Right lobe of liver (tissue), 6 donors: ENCODE measurements at regions not wholly inside any gene's neighbourhood (a gene's known extent, or its start where the extent isn't known, plus 50 kb on each side); places are given as distances from the start of the nearest gene placed in this dataset.
"Not testable (repeated sequence)": the region's sequence is repeated elsewhere in the genome, so short reads cannot be mapped to it uniquely, and the experiment has no call there.

Experiments
- ATAC-seq, 4 donors: fragments of 200-7000 bp; cut with Tn5 transposase; one replicate each; pipeline ENCODE4 v1.9.1; 2020; ENCODE audit warnings: mild to moderate bottlenecking in 4 of 4, moderate library complexity in 4 of 4
- DNase-seq, 3 donors: peaks; one replicate each; pipeline ENCODE4 v3.0.0-alpha.2; 2020
- H3K27ac ChIP-seq, 3 donors: fragments of 200-600 bp; one replicate each; pipeline ENCODE4 v1.8.0; 2022
- H3K27me3 ChIP-seq, 2 donors: fragments of 200-600 bp; one replicate each; pipeline ENCODE4 v1.8.0; 2022
- H3K36me3 ChIP-seq, 4 donors: fragments of 200-600 bp; sonication (generic) in 1 of 4; one replicate each; pipeline versions ENCODE4 v1.5.1 to v1.8.0; 2017 to 2022; ENCODE audit warnings: control low read depth in 1 of 4
- H3K4me1 ChIP-seq, 4 donors: fragments of 200-600 bp; sonication (generic) in 1 of 4; one replicate each; pipeline versions ENCODE4 v1.5.1 to v1.8.0; 2017 to 2022; ENCODE audit warnings: control low read depth in 1 of 4
- H3K4me3 ChIP-seq, 3 donors: fragments of 200-600 bp; one replicate each; pipeline ENCODE4 v1.8.0; 2022
- H3K9me3 ChIP-seq, 4 donors: fragments of 200-600 bp; sonication (generic) in 1 of 4; one replicate each; pipeline versions ENCODE4 v1.5.1 to v1.8.0; 2017 to 2022; ENCODE audit warnings: control low read depth in 1 of 4
- POLR2A ChIP-seq: fragments of 450-650 bp; IDR thresholded peaks from one replicate; pipeline ENCODE4 v1.6.1; 2017; ENCODE audit warnings: antibody characterized with exemption, mild to moderate bottlenecking
- WGBS: methylation state at CpG from one replicate; pipeline ENCODE4 v1.1.6; 2018; ENCODE audit warnings: low coverage, low lambda C conversion rate; ENCODE audit not compliant: insufficient coverage; ENCODE audit errors: missing lambda C conversion rate; 5-methylcytosine and 5-hydroxymethylcytosine counted together
- intact Hi-C, 2 donors: fragments of 100-400 bp; cut with DNase I; formaldehyde crosslinking; loops; one replicate each; pipeline versions ENCODE4 v1.11.2 to v1.14.1; 2022
- TF ChIP-seq, protein P1 (sequence below), 4 donors: fragments of 200-600 bp in 3 of 4; fragments of 450-650 bp in 1 of 4; IDR thresholded peaks; one replicate each; pipeline versions ENCODE4 v1.5.1 to v1.8.0; 2016 to 2022; ENCODE audit warnings: antibody characterized with exemption in 4 of 4, mild to moderate bottlenecking in 2 of 4
- donor health status: DM: no; HTN: yes; CAD: no.
- donor health status: DM: no; HTN: no; CAD: no.
- donor health status: DM: no; HTN: no; CAD: no.
- donor health status: DM: no; HTN: yes; CAD: no.
- donor health status: DM: no; HTN: yes; CAD: no.

DNA sequence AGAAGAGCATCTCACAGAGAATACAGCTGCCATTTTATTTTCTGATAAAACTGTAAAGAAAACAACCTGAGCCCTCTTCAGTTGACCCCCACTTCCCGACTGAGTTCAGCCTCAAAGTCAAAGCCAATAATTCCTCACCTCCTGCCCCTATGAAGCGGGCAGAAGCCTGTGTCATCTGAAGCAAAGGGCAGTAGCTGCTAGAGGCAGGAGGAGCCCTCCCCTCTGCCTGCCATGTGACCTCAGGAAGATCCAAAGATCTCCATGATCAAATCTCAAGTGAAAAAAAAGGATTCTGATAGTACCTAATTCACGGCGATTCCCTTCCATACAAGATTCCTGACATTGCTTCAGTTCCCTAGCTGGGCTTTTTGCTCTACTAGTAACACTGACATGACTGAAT, 223.1 kb upstream of the CAND1 start:
- H3K36me3 ChIP-seq: no peaks in the 10 kb centered on the region
- intact Hi-C loops: no loop called here
- no peak overlapping the region for H3K4me3 ChIP-seq
- WGBS: 46% methylated on average over 4 of the region's 4 CpGs
- no peak for DNase-seq
- H3K4me1 ChIP-seq: no peaks in the 10 kb centered on the region
- no peaks in the 10 kb centered on the region for H3K9me3 ChIP-seq
- no peak overlapping the region for H3K27ac ChIP-seq
- no peaks in the 10 kb centered on the region for H3K27me3 ChIP-seq
- no peak for ATAC-seq
- TF ChIP-seq POLR2A: no peak
- TF ChIP-seq, protein P1, sequence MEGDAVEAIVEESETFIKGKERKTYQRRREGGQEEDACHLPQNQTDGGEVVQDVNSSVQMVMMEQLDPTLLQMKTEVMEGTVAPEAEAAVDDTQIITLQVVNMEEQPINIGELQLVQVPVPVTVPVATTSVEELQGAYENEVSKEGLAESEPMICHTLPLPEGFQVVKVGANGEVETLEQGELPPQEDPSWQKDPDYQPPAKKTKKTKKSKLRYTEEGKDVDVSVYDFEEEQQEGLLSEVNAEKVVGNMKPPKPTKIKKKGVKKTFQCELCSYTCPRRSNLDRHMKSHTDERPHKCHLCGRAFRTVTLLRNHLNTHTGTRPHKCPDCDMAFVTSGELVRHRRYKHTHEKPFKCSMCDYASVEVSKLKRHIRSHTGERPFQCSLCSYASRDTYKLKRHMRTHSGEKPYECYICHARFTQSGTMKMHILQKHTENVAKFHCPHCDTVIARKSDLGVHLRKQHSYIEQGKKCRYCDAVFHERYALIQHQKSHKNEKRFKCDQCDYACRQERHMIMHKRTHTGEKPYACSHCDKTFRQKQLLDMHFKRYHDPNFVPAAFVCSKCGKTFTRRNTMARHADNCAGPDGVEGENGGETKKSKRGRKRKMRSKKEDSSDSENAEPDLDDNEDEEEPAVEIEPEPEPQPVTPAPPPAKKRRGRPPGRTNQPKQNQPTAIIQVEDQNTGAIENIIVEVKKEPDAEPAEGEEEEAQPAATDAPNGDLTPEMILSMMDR (IDR thresholded peaks at IDR 0.05): no peak

GRCh38 chr12:67047634-67048033, 221.5 kb upstream of the CAND1 start:
- intact Hi-C loops: no loop called here
- Histone ChIP-seq H3K27me3 (no peaks in the 10 kb centered on the region), H3K9me3 (no peaks in the 10 kb centered on the region), H3K27ac (no peak overlapping the region), H3K4me3 (no peak overlapping the region), H3K36me3 (no peaks in the 10 kb centered on the region), H3K4me1 (no peaks in the 10 kb centered on the region)
- ATAC-seq: no peak
- WGBS: 53% methylated on average over 2 of the region's 2 CpGs
- TF ChIP-seq, protein P1 (IDR thresholded peaks at IDR 0.05): no peak
- no peak for TF ChIP-seq POLR2A
- no peak for DNase-seq

DNA sequence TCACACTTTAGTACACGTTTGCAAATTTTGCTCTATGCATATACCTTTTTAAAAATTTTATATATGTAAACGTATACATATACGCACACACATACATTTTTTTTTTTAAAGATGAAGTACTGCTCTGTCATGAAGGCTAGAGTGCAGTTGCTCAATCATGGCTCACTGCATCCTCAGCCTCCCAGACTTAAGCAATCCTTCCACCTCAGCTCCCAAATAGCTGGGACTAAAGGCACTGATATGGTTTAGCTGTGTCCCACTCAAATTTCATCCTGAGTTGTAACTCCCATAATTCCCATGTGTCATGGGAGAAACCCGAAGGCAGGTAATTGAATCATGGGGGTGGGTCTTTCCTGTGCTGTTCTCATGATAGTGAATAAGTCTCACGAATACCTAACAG, 220.8 kb upstream of the CAND1 start:
- no peak overlapping the region for H3K4me3 ChIP-seq
- H3K4me1 ChIP-seq: no peaks in the 10 kb centered on the region
- intact Hi-C loops: no loop called here
- ATAC-seq (no peak), DNase-seq (no peak)
- no peak for TF ChIP-seq POLR2A
- TF ChIP-seq, protein P1 (IDR thresholded peaks at IDR 0.05): no peak
- no peaks in the 10 kb centered on the region for H3K27me3 ChIP-seq
- no peak overlapping the region for H3K27ac ChIP-seq
- H3K9me3 ChIP-seq: no peaks in the 10 kb centered on the region
- no peaks in the 10 kb centered on the region for H3K36me3 ChIP-seq
- WGBS: 67% methylated on average over 5 of the region's 5 CpGs

GRCh38 chr12:67049199-67049598, 220.0 kb upstream of the CAND1 start:
- intact Hi-C loops, H3K4me3 ChIP-seq, ATAC-seq, DNase-seq, H3K27ac ChIP-seq, H3K9me3 ChIP-seq, H3K27me3 ChIP-seq, H3K36me3 ChIP-seq, H3K4me1 ChIP-seq: not testable (repeated sequence)
- WGBS: 65% methylated on average over 4 of the region's 4 CpGs

DNA sequence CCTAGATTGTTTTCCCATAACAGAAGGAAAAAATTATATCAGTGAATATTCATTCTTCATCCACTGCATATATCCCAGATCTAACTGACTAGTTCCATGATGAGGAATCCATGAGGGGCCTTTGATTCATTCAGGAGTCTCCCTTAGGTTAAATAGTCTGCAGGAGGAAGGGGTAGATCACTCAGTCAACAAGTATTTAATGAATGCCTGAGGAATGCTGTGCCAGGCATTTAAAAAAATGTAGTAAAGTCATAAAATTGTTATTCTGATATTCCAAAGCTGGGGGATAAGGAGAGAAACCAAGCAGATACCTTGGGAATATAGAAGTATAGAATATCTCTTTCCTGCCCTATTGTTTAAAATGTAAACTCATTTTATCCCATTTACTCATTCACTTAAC, 216.2 kb upstream of the CAND1 start:
- no peaks in the 10 kb centered on the region for H3K4me1 ChIP-seq
- no peak overlapping the region for H3K27ac ChIP-seq
- intact Hi-C loops: no loop called here
- no peak for TF ChIP-seq POLR2A
- TF ChIP-seq, protein P1 (IDR thresholded peaks at IDR 0.05): no peak
- DNase-seq: no peak
- H3K4me3 ChIP-seq: no peak overlapping the region
- no peak for ATAC-seq
- no peaks in the 10 kb centered on the region for H3K36me3 ChIP-seq
- H3K27me3 ChIP-seq: no peaks in the 10 kb centered on the region
- H3K9me3 ChIP-seq: no peaks in the 10 kb centered on the region
